HCT116 (cell line): ENCODE measurements at regions not wholly inside any gene's neighbourhood (a gene's known extent, or its start where the extent isn't known, plus 50 kb on each side); places are given as distances from the start of the nearest gene placed in this dataset.

Experiments used
- ATAC-seq: fragments of 200-7000 bp; cut with Tn5 transposase; 2 replicates; pipeline ENCODE4 v1.9.1; 2020; ENCODE audit warnings: mild to moderate bottlenecking, moderate library complexity
- BruUV-seq: library from RNA; stranded (reverse); fragments of 400-500 nt; replicated peaks from 2 replicates; lab custom pipeline; 2021; lab: Mats Ljungman, UMichigan
- CTCF ChIA-PET: fragments of 300-600 bp; sonication (Branson Sonifier 250); formaldehyde crosslinking; loops from one replicate; lab custom pipeline; 2021; ENCODE audit warnings: antibody characterized with exemption; lab: Charles Lee
- POLR2A ChIA-PET: fragments of 300-600, 350-600 bp; sonication (Branson Sonifier 250); formaldehyde crosslinking; loops from one replicate; lab custom pipeline; 2021; ENCODE audit warnings: antibody characterized with exemption; lab: Charles Lee
- RAD21 ChIA-PET, 2 experiments: fragments of 300-600 bp; sonication (Branson Sonifier 250); formaldehyde crosslinking; loops; one replicate each; lab custom pipeline; 2023; ENCODE audit warnings: low total read pairs in 2 of 2; ENCODE audit not compliant: uncharacterized antibody in 2 of 2, unreplicated experiment in 2 of 2, low non-redundant PET in 1 of 2; lab: Charles Lee
- DNase-seq: peaks from one replicate; pipeline ENCODE4 v3.0.0-alpha.2; 2010; ENCODE audit warnings: low read depth, low spot score
- H2AFZ ChIP-seq: fragments of 200-600 bp; shearing (Covaris generic), sonication (generic); 2 replicates; pipeline ENCODE4 v1.6.1; 2017; ENCODE audit warnings: low read depth, mixed run types, mixed read lengths, antibody characterized with exemption, low read length; ENCODE audit not compliant: poor library complexity, severe bottlenecking
- H3K27ac ChIP-seq: 2 replicates; pipeline ENCODE4 v1.5.1; 2012; ENCODE audit warnings: low read depth, low read length
- H3K27me3 ChIP-seq: fragments of 200-600 bp; sonication (generic); 2 replicates; pipeline ENCODE4 v1.6.1; 2016; ENCODE audit warnings: mixed run types, low read length, mixed read lengths; ENCODE audit not compliant: insufficient read depth
- H3K36me3 ChIP-seq, 2 experiments: fragments of 200-500 bp in 1 of 2; fragments of 200-600 bp in 1 of 2; sonication (Bioruptor generic) in 1 of 2; sonication (generic) in 1 of 2; 2 replicates each; pipeline versions ENCODE4 v1.5.1 to v1.6.1; 2014 to 2016; ENCODE audit warnings: low read length in 2 of 2, inconsistent platforms in 1 of 2, mixed read lengths in 1 of 2, mixed run types in 1 of 2; ENCODE audit not compliant: insufficient read depth in 2 of 2, control insufficient read depth in 1 of 2
- H3K4me1 ChIP-seq, 2 experiments: fragments of 200-600 bp in 1 of 2; sonication (generic) in 1 of 2; 2 replicates each; pipeline versions ENCODE4 v1.5.1 to v1.6.1; 2012 to 2017; ENCODE audit warnings: low read length in 2 of 2, inconsistent platforms in 1 of 2, mild to moderate bottlenecking in 1 of 2, mixed read lengths in 1 of 2, mixed run types in 1 of 2, moderate library complexity in 1 of 2; ENCODE audit not compliant: insufficient read depth in 2 of 2, control insufficient read depth in 1 of 2
- H3K4me2 ChIP-seq: fragments of 200-600 bp; sonication (generic); 2 replicates; pipeline ENCODE4 v1.6.1; 2017; ENCODE audit warnings: mixed run types, low read length, mixed read lengths
- H3K4me3 ChIP-seq, 2 experiments: fragments of 200-600 bp in 1 of 2; sonication (generic) in 1 of 2; replicated peaks in 1 of 2; 2 replicates each; pipeline ENCODE4 v1.5.1; 2011 to 2016; ENCODE audit warnings: low read length in 2 of 2, control low read depth in 1 of 2, low read depth in 1 of 2, mild to moderate bottlenecking in 1 of 2, mixed read lengths in 1 of 2, mixed run types in 1 of 2
- H3K79me2 ChIP-seq: fragments of 200-600 bp; sonication (generic); 2 replicates; pipeline ENCODE4 v1.6.1; 2017; ENCODE audit warnings: mild to moderate bottlenecking, mixed run types, low read length, moderate library complexity, mixed read lengths; ENCODE audit not compliant: insufficient read depth
- H3K9ac ChIP-seq: fragments of 200-600 bp; sonication (generic); 2 replicates; pipeline ENCODE4 v1.6.1; 2016; ENCODE audit warnings: low read length, mixed read lengths
- H3K9me2 ChIP-seq: fragments of 200-600 bp; sonication (generic), shearing (Covaris generic); 2 replicates; pipeline ENCODE4 v1.6.1; 2017; ENCODE audit warnings: mixed run types, mild to moderate bottlenecking, moderate library complexity; ENCODE audit not compliant: insufficient read depth
- H3K9me3 ChIP-seq, 2 experiments: fragments of 200-500 bp in 1 of 2; fragments of 200-600 bp in 1 of 2; sonication (Bioruptor generic) in 1 of 2; sonication (generic) in 1 of 2; 2 replicates each; pipeline ENCODE4 v1.6.1; 2014 to 2017; ENCODE audit warnings: low read length in 2 of 2, mixed read lengths in 2 of 2, inconsistent platforms in 1 of 2, low read depth in 1 of 2, mild to moderate bottlenecking in 1 of 2, mixed run types in 1 of 2, moderate library complexity in 1 of 2; ENCODE audit not compliant: control insufficient read depth in 1 of 2, insufficient read depth in 1 of 2
- H4K20me1 ChIP-seq: fragments of 200-600 bp; sonication (generic), shearing (Covaris generic); 2 replicates; pipeline ENCODE4 v1.6.1; 2017; ENCODE audit warnings: mixed run types, mild to moderate bottlenecking, moderate library complexity; ENCODE audit not compliant: insufficient read depth
- CBX3 ChIP-seq: IDR thresholded peaks from 2 replicates; pipeline ENCODE4 v1.6.1; 2012; ENCODE audit warnings: low read depth
- CEBPB ChIP-seq: IDR thresholded peaks from 2 replicates; pipeline ENCODE4 v1.6.1; 2012; ENCODE audit warnings: low read depth
- EGR1 ChIP-seq: IDR thresholded peaks from 2 replicates; pipeline ENCODE4 v1.6.1; 2012; ENCODE audit warnings: low read depth
- ELF1 ChIP-seq: IDR thresholded peaks from 2 replicates; pipeline ENCODE4 v1.6.1; 2012; ENCODE audit warnings: low read depth, borderline replicate concordance
- EZH2phosphoT487 ChIP-seq: fragments of 200-600 bp; IDR thresholded peaks from 2 replicates; pipeline ENCODE4 v1.6.1; 2018; ENCODE audit warnings: antibody characterized with exemption, borderline replicate concordance
- JUND ChIP-seq: IDR thresholded peaks from 2 replicates; pipeline ENCODE4 v1.6.1; 2012
- RAD21 ChIP-seq: IDR thresholded peaks from 2 replicates; pipeline ENCODE4 v1.6.1; 2012; ENCODE audit warnings: low read depth, mild to moderate bottlenecking
- SIN3A ChIP-seq: IDR thresholded peaks from 2 replicates; pipeline ENCODE4 v1.6.1; 2012; ENCODE audit warnings: low read depth
- SP1 ChIP-seq: IDR thresholded peaks from 2 replicates; pipeline ENCODE4 v1.6.1; 2012; ENCODE audit warnings: low read depth
- SRF ChIP-seq: IDR thresholded peaks from 2 replicates; pipeline ENCODE4 v1.6.1; 2012; ENCODE audit warnings: low read depth
- YY1 ChIP-seq: IDR thresholded peaks from 2 replicates; pipeline ENCODE4 v1.6.1; 2011; ENCODE audit warnings: low read length, low read depth, moderate library complexity, mild to moderate bottlenecking; ENCODE audit not compliant: insufficient replicate concordance; ENCODE audit errors: extremely low read depth
- ZFX ChIP-seq: fragments of 450-650 bp; IDR thresholded peaks from 2 replicates; pipeline ENCODE4 v1.6.1; 2017
- intact Hi-C: fragments of 100-400 bp; cut with micrococcal nuclease; formaldehyde crosslinking; loops from 2 replicates; pipeline ENCODE4 v1.10.0; 2022
- TF ChIP-seq, protein P1 (sequence below): IDR thresholded peaks from 2 replicates; pipeline ENCODE4 v1.6.1; 2011; ENCODE audit warnings: mild to moderate bottlenecking, low read length, moderate library complexity; ENCODE audit not compliant: insufficient replicate concordance; ENCODE audit errors: extremely low read depth
- TF ChIP-seq, protein P2 (sequence below): IDR thresholded peaks from 2 replicates; pipeline ENCODE4 v1.6.1; 2012
- TF ChIP-seq, protein P3 (sequence below): IDR thresholded peaks from 2 replicates; pipeline ENCODE4 v1.6.1; 2012; ENCODE audit warnings: low read depth
- TF ChIP-seq, protein P4 (sequence below), 3 experiments: fragments of 200-600 bp in 1 of 3; sonication (generic) in 1 of 3; IDR thresholded peaks in 2 of 3; conservative IDR thresholded peaks in 1 of 3; 2 replicates each; pipeline ENCODE4 v1.5.1; 2012 to 2017; ENCODE audit warnings: low read depth in 2 of 3, low read length in 2 of 3, antibody characterized with exemption in 1 of 3, borderline replicate concordance in 1 of 3, control low read depth in 1 of 3, mild to moderate bottlenecking in 1 of 3, mixed read lengths in 1 of 3, mixed run types in 1 of 3, moderate library complexity in 1 of 3; ENCODE audit not compliant: insufficient read depth in 1 of 3

DNA sequence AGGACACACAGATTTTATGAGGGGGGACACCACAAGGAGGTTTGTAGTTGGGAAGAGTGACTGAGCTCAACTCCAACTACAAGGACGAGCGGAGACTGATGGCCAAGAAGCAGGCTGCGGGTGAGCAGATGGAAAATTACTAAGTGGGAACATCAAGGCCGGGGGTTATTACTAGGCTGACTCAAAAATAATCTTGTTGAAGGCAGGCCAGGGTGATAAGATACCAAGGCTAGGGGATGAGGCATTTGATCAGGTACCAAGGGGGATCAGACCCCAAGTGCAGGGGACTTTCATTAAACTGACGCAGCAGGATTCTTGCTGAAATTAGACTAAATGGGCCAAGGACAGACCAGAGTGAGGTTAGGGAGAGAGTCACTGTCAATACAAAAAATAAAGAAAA, 119.4 kb upstream of the SORBS2 start:
- H3K79me2 ChIP-seq: no peaks in the 10 kb centered on the region
- H3K27me3 ChIP-seq: no peaks in the 10 kb centered on the region; the same call in 1 of the 2 replicates
- RAD21 ChIA-PET: no interaction called here
- DNase-seq (no peak), ATAC-seq (no peak)
- no peaks in the 10 kb centered on the region for H3K9me2 ChIP-seq
- no peak for TF ChIP-seq SIN3A
- TF ChIP-seq, protein P1, sequence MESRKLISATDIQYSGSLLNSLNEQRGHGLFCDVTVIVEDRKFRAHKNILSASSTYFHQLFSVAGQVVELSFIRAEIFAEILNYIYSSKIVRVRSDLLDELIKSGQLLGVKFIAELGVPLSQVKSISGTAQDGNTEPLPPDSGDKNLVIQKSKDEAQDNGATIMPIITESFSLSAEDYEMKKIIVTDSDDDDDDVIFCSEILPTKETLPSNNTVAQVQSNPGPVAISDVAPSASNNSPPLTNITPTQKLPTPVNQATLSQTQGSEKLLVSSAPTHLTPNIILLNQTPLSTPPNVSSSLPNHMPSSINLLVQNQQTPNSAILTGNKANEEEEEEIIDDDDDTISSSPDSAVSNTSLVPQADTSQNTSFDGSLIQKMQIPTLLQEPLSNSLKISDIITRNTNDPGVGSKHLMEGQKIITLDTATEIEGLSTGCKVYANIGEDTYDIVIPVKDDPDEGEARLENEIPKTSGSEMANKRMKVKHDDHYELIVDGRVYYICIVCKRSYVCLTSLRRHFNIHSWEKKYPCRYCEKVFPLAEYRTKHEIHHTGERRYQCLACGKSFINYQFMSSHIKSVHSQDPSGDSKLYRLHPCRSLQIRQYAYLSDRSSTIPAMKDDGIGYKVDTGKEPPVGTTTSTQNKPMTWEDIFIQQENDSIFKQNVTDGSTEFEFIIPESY: no peak
- TF ChIP-seq RAD21: no peak
- TF ChIP-seq, protein P2, sequence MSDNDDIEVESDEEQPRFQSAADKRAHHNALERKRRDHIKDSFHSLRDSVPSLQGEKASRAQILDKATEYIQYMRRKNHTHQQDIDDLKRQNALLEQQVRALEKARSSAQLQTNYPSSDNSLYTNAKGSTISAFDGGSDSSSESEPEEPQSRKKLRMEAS: no peak
- no peak for TF ChIP-seq CEBPB
- TF ChIP-seq EZH2phosphoT487: no peak
- TF ChIP-seq, protein P3, sequence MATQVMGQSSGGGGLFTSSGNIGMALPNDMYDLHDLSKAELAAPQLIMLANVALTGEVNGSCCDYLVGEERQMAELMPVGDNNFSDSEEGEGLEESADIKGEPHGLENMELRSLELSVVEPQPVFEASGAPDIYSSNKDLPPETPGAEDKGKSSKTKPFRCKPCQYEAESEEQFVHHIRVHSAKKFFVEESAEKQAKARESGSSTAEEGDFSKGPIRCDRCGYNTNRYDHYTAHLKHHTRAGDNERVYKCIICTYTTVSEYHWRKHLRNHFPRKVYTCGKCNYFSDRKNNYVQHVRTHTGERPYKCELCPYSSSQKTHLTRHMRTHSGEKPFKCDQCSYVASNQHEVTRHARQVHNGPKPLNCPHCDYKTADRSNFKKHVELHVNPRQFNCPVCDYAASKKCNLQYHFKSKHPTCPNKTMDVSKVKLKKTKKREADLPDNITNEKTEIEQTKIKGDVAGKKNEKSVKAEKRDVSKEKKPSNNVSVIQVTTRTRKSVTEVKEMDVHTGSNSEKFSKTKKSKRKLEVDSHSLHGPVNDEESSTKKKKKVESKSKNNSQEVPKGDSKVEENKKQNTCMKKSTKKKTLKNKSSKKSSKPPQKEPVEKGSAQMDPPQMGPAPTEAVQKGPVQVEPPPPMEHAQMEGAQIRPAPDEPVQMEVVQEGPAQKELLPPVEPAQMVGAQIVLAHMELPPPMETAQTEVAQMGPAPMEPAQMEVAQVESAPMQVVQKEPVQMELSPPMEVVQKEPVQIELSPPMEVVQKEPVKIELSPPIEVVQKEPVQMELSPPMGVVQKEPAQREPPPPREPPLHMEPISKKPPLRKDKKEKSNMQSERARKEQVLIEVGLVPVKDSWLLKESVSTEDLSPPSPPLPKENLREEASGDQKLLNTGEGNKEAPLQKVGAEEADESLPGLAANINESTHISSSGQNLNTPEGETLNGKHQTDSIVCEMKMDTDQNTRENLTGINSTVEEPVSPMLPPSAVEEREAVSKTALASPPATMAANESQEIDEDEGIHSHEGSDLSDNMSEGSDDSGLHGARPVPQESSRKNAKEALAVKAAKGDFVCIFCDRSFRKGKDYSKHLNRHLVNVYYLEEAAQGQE: no peak
- no peak for TF ChIP-seq SRF
- no peak for TF ChIP-seq YY1
- TF ChIP-seq EGR1: no peak
- no peak for TF ChIP-seq CBX3
- TF ChIP-seq ZFX: no peak
- no peak for TF ChIP-seq SP1
- no peak for TF ChIP-seq ELF1
- TF ChIP-seq, protein P4, sequence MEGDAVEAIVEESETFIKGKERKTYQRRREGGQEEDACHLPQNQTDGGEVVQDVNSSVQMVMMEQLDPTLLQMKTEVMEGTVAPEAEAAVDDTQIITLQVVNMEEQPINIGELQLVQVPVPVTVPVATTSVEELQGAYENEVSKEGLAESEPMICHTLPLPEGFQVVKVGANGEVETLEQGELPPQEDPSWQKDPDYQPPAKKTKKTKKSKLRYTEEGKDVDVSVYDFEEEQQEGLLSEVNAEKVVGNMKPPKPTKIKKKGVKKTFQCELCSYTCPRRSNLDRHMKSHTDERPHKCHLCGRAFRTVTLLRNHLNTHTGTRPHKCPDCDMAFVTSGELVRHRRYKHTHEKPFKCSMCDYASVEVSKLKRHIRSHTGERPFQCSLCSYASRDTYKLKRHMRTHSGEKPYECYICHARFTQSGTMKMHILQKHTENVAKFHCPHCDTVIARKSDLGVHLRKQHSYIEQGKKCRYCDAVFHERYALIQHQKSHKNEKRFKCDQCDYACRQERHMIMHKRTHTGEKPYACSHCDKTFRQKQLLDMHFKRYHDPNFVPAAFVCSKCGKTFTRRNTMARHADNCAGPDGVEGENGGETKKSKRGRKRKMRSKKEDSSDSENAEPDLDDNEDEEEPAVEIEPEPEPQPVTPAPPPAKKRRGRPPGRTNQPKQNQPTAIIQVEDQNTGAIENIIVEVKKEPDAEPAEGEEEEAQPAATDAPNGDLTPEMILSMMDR (IDR thresholded peaks at IDR 0.05 in 2 of 3, conservative IDR thresholded peaks at IDR 0.05 in 1 of 3; ENCODE audit: borderline replicate concordance in 1 of 3, insufficient read depth in 1 of 3, low read depth in 2 of 3, low read length in 2 of 3): no peak
- no peak for TF ChIP-seq JUND
- H4K20me1 ChIP-seq: no peaks in the 10 kb centered on the region
- intact Hi-C loops: no loop called here
- H3K27ac ChIP-seq: no peak overlapping the region
- BruUV-seq: no TSS peak
- H3K4me2 ChIP-seq: no peak overlapping the region
- H2AFZ ChIP-seq: no peak overlapping the region
- no peak overlapping the region for H3K9ac ChIP-seq
- H3K4me3 ChIP-seq: no peak overlapping the region
- H3K4me1 ChIP-seq: no peaks in the 10 kb centered on the region
- POLR2A ChIA-PET: no interaction called here
- CTCF ChIA-PET: no interaction called here
- no peaks in the 10 kb centered on the region for H3K36me3 ChIP-seq
- H3K9me3 ChIP-seq: no peaks in the 10 kb centered on the region
